HepG2 (cell line): ENCODE measurements at regions not wholly inside any gene's neighbourhood (a gene's known extent, or its start where the extent isn't known, plus 50 kb on each side); places are given as distances from the start of the nearest gene placed in this dataset.

Experiments
- DBP ChIP-seq: sonication (generic); formaldehyde crosslinking; IDR thresholded peaks from 2 replicates; pipeline ENCODE4 v1.4.0; 2020; ENCODE audit warnings: missing genetic modification reagents; ENCODE audit errors: not compliant biosample characterization
- ELF1 ChIP-seq: sonication (generic); formaldehyde crosslinking; IDR thresholded peaks from 2 replicates; pipeline ENCODE4 v1.4.0; 2020; ENCODE audit warnings: missing genetic modification reagents
- HOXA7 ChIP-seq: sonication (generic); formaldehyde crosslinking; IDR thresholded peaks from 2 replicates; pipeline ENCODE4 v1.8.1; 2022; ENCODE audit warnings: mild to moderate bottlenecking, missing genetic modification reagents, moderate library complexity
- KDM5A ChIP-seq: fragments of 200-600 bp; sonication (generic); IDR thresholded peaks from 2 replicates; pipeline ENCODE4 v1.7.0; 2018; ENCODE audit warnings: antibody characterized with exemption, mild to moderate bottlenecking, low read length, borderline replicate concordance
- MYNN ChIP-seq: sonication (generic); formaldehyde crosslinking; IDR thresholded peaks from 2 replicates; pipeline ENCODE4 v1.4.0; 2020; ENCODE audit warnings: mild to moderate bottlenecking, low read depth, missing genetic modification reagents
- PBX2 ChIP-seq: IDR thresholded peaks from 2 replicates; pipeline ENCODE4 v1.6.1; 2016; ENCODE audit warnings: control low read depth
- REXO4 ChIP-seq: sonication (generic); formaldehyde crosslinking; IDR thresholded peaks from 2 replicates; pipeline ENCODE4 v1.8.0; 2022; ENCODE audit warnings: missing genetic modification reagents, mild to moderate bottlenecking, borderline replicate concordance
- SMARCC2 ChIP-seq: fragments of 450-650 bp; IDR thresholded peaks from 2 replicates; pipeline ENCODE4 v1.6.1; 2017; ENCODE audit warnings: antibody characterized with exemption, mild to moderate bottlenecking
- SPEN ChIP-seq: sonication (generic); formaldehyde crosslinking; IDR thresholded peaks from 2 replicates; pipeline ENCODE4 v1.5.1; 2020; ENCODE audit warnings: low read depth, mild to moderate bottlenecking, missing genetic modification reagents
- ZNF235 ChIP-seq: sonication (generic); formaldehyde crosslinking; IDR thresholded peaks from 2 replicates; pipeline ENCODE4 v1.8.1; 2023; ENCODE audit warnings: mild to moderate bottlenecking, missing genetic modification reagents, borderline replicate concordance
- ZNF281 ChIP-seq: sonication (generic); formaldehyde crosslinking; IDR thresholded peaks from 2 replicates; pipeline ENCODE4 v1.4.0; 2020; ENCODE audit warnings: missing genetic modification reagents, borderline replicate concordance
- ZNF331 ChIP-seq: sonication (generic); formaldehyde crosslinking; IDR thresholded peaks from 2 replicates; pipeline ENCODE4 v1.4.0; 2020; ENCODE audit warnings: missing genetic modification reagents
- ZNF362 ChIP-seq: sonication (generic); formaldehyde crosslinking; IDR thresholded peaks from 2 replicates; pipeline ENCODE4 v1.4.0; 2020; ENCODE audit warnings: missing genetic modification reagents, mild to moderate bottlenecking, borderline replicate concordance
- ZNF574 ChIP-seq: sonication (generic); formaldehyde crosslinking; IDR thresholded peaks from 2 replicates; pipeline ENCODE4 v1.4.0; 2020; ENCODE audit warnings: missing genetic modification reagents
- ZNF704 ChIP-seq: sonication (generic); formaldehyde crosslinking; IDR thresholded peaks from 2 replicates; pipeline ENCODE4 v1.8.1; 2023; ENCODE audit warnings: mild to moderate bottlenecking, inconsistent platforms, moderate library complexity, missing genetic modification reagents, borderline replicate concordance
- ZNF816 ChIP-seq: sonication (generic); formaldehyde crosslinking; IDR thresholded peaks from 2 replicates; pipeline ENCODE4 v1.8.0; 2022; ENCODE audit warnings: missing genetic modification reagents, mild to moderate bottlenecking, borderline replicate concordance
- ZSCAN21 ChIP-seq: sonication (generic); formaldehyde crosslinking; IDR thresholded peaks from 2 replicates; pipeline ENCODE4 v1.8.0; 2022; ENCODE audit warnings: mild to moderate bottlenecking, missing genetic modification reagents, moderate library complexity, borderline replicate concordance

- TF ChIP-seq ZNF362 (0 out of 2 replicates have a peak, but pooled peaks have one; percentile 21), ZNF331 (CRISPR knock-in tag) (peak; percentile 44), DBP (no peak), ZNF574 (peak; percentile 72), ZNF704 (peak; percentile 67; the same call in 1 of the 2 replicates), ZSCAN21 (CRISPR knock-in tag) (peak; percentile 40), ZNF816 (CRISPR knock-in tag) (peak; percentile 47), ZNF235 (CRISPR knock-in tag) (0 out of 2 replicates have a peak, but pooled peaks have one; percentile 35), HOXA7 (no peak), PBX2 (CRISPR knock-in tag) (no peak), ZNF281 (CRISPR knock-in tag) (no peak), SPEN (CRISPR knock-in tag) (peak; percentile 64; the same call in 1 of the 2 replicates), ELF1 (CRISPR knock-in tag) (peak; percentile 40; the same call in 1 of the 2 replicates), REXO4 (peak; percentile 90; the same call in 1 of the 2 replicates), KDM5A (peak; percentile 63; the same call in 1 of the 2 replicates), SMARCC2 (no peak), MYNN (CRISPR knock-in tag) (no peak)
These were observed 129.9 kb downstream of the HFE start (continued) for GRCh38 chr6:26216886-26217713.
